ENCODE measurements at regions not wholly inside any gene's neighbourhood (a gene's known extent, or its start where the extent isn't known, plus 50 kb on each side); places are given as distances from the start of the nearest gene placed in this dataset.

DNA sequence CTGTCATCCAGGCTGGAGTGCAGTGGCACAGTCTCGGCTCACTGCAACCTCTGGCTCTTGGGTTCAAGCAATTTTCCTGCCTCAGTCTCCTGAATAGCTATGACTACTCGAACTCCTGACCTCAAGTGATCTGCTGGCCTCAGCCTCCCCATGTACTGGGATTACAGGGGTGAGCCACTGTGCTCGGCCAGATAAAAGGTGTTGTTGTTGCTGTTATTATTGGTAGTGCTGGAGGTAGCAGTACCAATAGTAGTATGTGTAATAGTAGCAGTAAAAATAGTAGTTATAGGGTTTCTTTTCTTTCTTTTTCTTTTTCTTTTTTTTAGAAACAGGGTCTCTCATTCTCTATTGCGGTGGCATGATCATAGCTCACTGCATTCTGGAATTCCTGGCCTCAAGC, 592.1 kb downstream of the ARAP2 start:
- TF ChIP-seq, protein P1, sequence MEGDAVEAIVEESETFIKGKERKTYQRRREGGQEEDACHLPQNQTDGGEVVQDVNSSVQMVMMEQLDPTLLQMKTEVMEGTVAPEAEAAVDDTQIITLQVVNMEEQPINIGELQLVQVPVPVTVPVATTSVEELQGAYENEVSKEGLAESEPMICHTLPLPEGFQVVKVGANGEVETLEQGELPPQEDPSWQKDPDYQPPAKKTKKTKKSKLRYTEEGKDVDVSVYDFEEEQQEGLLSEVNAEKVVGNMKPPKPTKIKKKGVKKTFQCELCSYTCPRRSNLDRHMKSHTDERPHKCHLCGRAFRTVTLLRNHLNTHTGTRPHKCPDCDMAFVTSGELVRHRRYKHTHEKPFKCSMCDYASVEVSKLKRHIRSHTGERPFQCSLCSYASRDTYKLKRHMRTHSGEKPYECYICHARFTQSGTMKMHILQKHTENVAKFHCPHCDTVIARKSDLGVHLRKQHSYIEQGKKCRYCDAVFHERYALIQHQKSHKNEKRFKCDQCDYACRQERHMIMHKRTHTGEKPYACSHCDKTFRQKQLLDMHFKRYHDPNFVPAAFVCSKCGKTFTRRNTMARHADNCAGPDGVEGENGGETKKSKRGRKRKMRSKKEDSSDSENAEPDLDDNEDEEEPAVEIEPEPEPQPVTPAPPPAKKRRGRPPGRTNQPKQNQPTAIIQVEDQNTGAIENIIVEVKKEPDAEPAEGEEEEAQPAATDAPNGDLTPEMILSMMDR (IDR thresholded peaks at IDR 0.05): no peak
- no peak for TF ChIP-seq POLR2A (IDR thresholded peaks at IDR 0.05)

Measured in adrenal gland (tissue), 5 donors.